GM12875 (cell line): ENCODE measurements at regions not wholly inside any gene's neighbourhood (a gene's known extent, or its start where the extent isn't known, plus 50 kb on each side); places are given as distances from the start of the nearest gene placed in this dataset.
"Not testable (repeated sequence)": the region's sequence is repeated elsewhere in the genome, so short reads cannot be mapped to it uniquely, and the experiment has no call there.

Experiments
- H3K4me3 ChIP-seq: one replicate; pipeline ENCODE4 v1.5.1; 2011; ENCODE audit warnings: low read depth, low read length, control low read depth
- TF ChIP-seq, protein P1 (sequence below): IDR thresholded peaks from 2 replicates; pipeline ENCODE4 v1.5.1; 2011; ENCODE audit warnings: low read depth, mild to moderate bottlenecking, control low read depth, inconsistent platforms, low read length, moderate library complexity, borderline replicate concordance; ENCODE audit not compliant: insufficient read depth

DNA sequence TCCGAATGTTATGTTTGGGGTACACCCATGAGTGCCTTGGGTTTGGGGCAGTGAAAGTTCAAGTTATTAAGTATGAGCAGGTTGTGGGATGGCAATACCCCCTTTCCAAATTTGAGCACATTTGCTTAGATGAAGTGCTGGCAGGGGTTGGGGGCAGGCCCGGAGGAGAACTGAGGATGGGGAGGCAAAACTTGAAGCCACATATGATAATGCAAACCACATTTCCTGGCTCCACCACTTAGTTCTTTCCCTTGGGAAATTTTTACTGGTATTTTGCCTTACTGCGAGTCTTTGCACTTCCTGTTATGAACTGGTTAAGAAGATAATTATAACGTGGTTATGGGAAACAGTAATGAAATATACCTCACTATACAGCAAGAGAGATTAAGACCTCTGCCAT, 336.0 kb upstream of the ONECUT1 start:
- TF ChIP-seq, protein P1, sequence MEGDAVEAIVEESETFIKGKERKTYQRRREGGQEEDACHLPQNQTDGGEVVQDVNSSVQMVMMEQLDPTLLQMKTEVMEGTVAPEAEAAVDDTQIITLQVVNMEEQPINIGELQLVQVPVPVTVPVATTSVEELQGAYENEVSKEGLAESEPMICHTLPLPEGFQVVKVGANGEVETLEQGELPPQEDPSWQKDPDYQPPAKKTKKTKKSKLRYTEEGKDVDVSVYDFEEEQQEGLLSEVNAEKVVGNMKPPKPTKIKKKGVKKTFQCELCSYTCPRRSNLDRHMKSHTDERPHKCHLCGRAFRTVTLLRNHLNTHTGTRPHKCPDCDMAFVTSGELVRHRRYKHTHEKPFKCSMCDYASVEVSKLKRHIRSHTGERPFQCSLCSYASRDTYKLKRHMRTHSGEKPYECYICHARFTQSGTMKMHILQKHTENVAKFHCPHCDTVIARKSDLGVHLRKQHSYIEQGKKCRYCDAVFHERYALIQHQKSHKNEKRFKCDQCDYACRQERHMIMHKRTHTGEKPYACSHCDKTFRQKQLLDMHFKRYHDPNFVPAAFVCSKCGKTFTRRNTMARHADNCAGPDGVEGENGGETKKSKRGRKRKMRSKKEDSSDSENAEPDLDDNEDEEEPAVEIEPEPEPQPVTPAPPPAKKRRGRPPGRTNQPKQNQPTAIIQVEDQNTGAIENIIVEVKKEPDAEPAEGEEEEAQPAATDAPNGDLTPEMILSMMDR, result no peak
- H3K4me3 ChIP-seq, result no peak overlapping the region

DNA sequence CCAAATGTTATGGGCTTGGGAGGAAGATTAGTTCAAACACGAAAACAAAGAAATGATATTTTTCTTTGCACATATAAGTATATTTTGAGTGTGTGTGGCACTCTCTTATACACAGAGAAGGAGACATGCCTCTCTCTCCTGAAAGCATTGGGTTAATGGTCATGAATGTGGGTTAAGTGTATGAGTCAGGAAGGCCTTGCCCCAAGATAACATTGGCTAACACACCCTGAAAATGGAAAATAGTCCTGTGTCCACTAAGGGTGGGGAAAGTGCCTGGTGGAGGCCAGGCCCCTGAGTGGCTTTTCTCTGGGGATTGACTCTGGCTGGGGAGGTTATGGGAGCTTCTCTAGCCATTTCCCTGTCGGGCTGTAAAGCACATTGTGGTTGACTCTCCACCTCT, 332.7 kb upstream of the ONECUT1 start:
- no peak overlapping the region for H3K4me3 ChIP-seq

DNA sequence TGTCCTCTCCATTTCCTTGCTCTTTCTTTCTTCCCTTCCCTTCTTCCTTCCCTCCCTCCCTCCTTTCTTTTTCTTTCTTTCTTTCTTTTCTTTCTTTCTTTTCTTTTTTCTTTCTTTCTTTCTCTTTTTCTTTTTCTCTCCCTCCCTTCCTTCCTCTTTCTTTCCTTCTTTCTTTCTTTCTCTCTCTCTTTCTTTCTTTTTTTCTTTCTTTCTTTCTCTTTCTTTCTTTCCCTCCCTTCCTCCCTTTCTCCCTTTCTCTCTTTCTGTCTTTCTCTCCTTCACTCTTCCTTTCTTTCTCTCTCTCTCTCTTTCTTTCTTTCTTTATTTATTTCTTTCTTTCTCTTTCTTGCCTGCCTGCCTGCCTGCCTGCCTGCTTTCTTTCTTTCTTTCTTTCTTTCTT, 326.8 kb upstream of the ONECUT1 start:
- H3K4me3 ChIP-seq, result not testable (repeated sequence)

More for the DNA sequence above, 332.7 kb upstream of the ONECUT1 start:
- TF ChIP-seq, protein P1, result no peak

DNA sequence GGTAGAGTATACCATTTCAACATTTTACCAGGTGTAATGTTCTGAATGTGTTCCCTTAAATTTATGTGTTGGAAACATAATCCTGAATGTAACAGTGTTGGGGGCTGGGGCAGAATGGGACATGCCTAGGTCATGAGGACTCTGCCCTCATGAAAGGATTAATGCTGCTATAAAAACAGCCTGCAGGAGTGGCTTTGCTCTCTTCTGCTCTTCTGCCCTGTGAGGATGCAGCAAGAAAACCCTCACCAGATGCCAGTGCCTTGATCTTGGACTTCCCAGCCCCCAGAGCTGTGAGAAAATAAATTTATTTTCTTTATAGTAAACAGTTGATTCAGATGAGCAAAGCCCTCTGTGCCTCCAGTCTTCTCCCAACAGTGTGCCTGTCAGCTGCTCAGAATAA, 326.0 kb upstream of the ONECUT1 start:
- no peak overlapping the region for H3K4me3 ChIP-seq
- TF ChIP-seq, protein P1, result no peak

DNA sequence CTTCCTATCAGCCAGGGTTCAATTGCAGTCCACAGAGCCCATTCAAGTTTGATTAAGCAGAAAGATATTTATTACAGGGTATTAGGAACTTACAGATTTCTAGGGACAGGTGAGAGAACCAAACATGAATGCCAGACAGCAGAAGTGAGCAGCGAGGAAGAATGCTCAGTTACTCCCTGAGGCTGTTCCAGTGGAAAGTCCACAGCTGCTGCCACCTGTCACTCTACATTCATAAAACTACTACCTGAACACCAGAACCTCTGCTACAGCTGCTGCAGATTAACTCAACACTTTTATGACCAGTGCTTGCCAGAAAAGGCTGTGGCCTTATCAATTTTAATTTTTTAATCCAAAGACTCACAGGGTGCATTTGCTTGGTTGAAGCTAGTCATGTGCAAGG, 325.4 kb upstream of the ONECUT1 start:
- TF ChIP-seq, protein P1, result no peak

DNA sequence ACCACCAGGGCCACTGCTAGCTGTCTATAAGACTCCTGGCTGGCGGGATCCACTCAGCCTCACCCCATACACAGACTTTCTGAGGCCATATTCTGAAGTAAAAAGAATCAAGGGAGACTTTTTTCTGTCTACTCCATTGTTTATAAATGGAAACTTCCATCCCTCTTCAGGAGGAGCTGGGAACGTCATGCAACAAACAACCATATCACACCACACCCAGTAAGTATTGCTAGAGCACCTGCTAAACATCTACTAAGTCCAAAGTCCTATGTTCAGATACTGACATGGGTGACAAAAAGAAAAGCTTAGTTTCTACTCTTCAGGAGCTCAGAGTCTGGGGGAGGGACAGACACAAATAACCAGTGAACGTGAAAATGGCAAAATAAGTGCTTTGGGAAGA, 324.8 kb upstream of the ONECUT1 start:
- TF ChIP-seq, protein P1, result no peak

More for the DNA sequence above, 325.4 kb upstream of the ONECUT1 start:
- H3K4me3 ChIP-seq, result no peak overlapping the region

DNA sequence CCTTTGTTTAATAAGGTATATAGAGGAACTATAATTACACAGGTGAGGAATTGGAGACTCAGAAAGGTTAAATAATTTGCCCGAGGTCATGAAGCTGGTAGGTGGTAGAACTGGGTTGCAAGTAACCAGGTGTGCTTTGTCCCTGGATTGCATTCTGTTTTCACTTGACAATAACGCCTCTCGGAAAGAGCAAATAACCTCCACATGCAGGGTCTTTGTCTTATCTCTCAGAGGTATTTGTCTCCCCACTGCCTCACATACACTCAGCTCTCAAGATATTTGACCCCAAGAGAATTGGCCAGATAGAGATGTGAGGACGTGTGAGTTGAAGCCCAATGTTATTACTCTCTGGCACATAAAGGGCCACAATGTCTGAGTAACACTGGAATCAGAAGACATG, 320.9 kb upstream of the ONECUT1 start:
- TF ChIP-seq, protein P1, result no peak

More for the DNA sequence above, 324.8 kb upstream of the ONECUT1 start:
- no peak overlapping the region for H3K4me3 ChIP-seq

DNA sequence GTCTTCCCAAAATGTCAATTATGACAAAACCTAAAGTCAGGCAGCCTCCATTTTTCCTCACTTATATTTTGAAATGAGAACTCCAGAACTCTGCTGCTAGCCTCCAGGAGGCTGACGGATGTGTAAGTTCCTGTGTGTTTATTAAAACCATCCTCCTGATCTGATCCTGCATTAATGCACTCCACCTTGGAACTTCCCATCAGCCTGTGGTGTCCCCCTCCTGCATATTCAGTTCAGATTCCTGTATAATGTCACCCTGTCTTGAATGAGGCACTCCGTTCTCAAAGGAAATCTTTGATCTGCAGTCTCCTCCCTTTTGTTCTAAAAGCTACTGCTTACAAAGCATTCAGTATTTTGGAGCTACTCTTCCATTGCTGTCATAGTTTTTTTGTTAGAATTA, 318.2 kb upstream of the ONECUT1 start:
- TF ChIP-seq, protein P1, result no peak

More for the DNA sequence above, 320.9 kb upstream of the ONECUT1 start:
- no peak overlapping the region for H3K4me3 ChIP-seq

More for the DNA sequence above, 318.2 kb upstream of the ONECUT1 start:
- H3K4me3 ChIP-seq, result no peak overlapping the region
